GM23338 (cell line): ENCODE measurements at regions not wholly inside any gene's neighbourhood (a gene's known extent, or its start where the extent isn't known, plus 50 kb on each side); places are given as distances from the start of the nearest gene placed in this dataset.
"Not testable (repeated sequence)": the region's sequence is repeated elsewhere in the genome, so short reads cannot be mapped to it uniquely, and the experiment has no call there.

ENCODE experiments used
- ATAC-seq: fragments of 200-7000 bp; cut with Tn5 transposase; 3 replicates; pipeline ENCODE4 v1.9.1; 2020
- DNase-seq: peaks from one replicate; pipeline ENCODE4 v3.0.0-alpha.2; 2015; ENCODE audit warnings: low spot score
- H2AFZ ChIP-seq: fragments of 200-600 bp; sonication (generic); 2 replicates; pipeline ENCODE4 v1.8.0; 2016; ENCODE audit warnings: antibody characterized with exemption, mild to moderate bottlenecking, moderate library complexity
- H3F3A ChIP-seq: fragments of 200-600 bp; sonication (generic); replicated peaks from 2 replicates; pipeline ENCODE4 v1.8.0; 2017; ENCODE audit warnings: antibody characterized with exemption, mixed run types, low read depth
- H3K27ac ChIP-seq: fragments of 200-600 bp; sonication (generic); 2 replicates; pipeline ENCODE4 v1.6.1; 2016; ENCODE audit warnings: low read depth
- H3K27me3 ChIP-seq: fragments of 200-600 bp; sonication (generic); 2 replicates; pipeline ENCODE4 v1.8.0; 2016; ENCODE audit warnings: mild to moderate bottlenecking, mixed run types, moderate library complexity; ENCODE audit not compliant: insufficient read depth
- H3K36me3 ChIP-seq: fragments of 200-600 bp; sonication (generic); 2 replicates; pipeline ENCODE4 v1.8.0; 2016; ENCODE audit warnings: mild to moderate bottlenecking; ENCODE audit not compliant: insufficient read depth
- H3K4me1 ChIP-seq: fragments of 200-600 bp; sonication (generic); 2 replicates; pipeline ENCODE4 v1.8.0; 2016; ENCODE audit warnings: mild to moderate bottlenecking, moderate library complexity; ENCODE audit not compliant: insufficient read depth
- H3K4me2 ChIP-seq: fragments of 200-600 bp; sonication (generic); 2 replicates; pipeline ENCODE4 v1.7.1; 2017; ENCODE audit warnings: mixed run types
- H3K4me3 ChIP-seq: fragments of 200-600 bp; sonication (generic); 2 replicates; pipeline ENCODE4 v1.6.1; 2016; ENCODE audit warnings: mixed run types
- H3K79me2 ChIP-seq: fragments of 200-600 bp; sonication (generic); replicated peaks from 2 replicates; pipeline ENCODE4 v1.8.0; 2017; ENCODE audit warnings: mild to moderate bottlenecking; ENCODE audit not compliant: insufficient read depth
- H3K9me2 ChIP-seq: fragments of 200-600 bp; sonication (generic); 2 replicates; pipeline ENCODE4 v1.8.0; 2017; ENCODE audit not compliant: insufficient read depth
- H4K20me1 ChIP-seq: fragments of 200-600 bp; sonication (generic); replicated peaks from 2 replicates; pipeline ENCODE4 v1.8.0; 2017; ENCODE audit warnings: mild to moderate bottlenecking; ENCODE audit not compliant: insufficient read depth
- H3K27ac Mint-ChIP-seq: 2 replicates; pipeline ENCODE4 v1.8.0; 2020; ENCODE audit warnings: inconsistent platforms, mild to moderate bottlenecking, moderate library complexity, mixed read lengths
- H3K27me3 Mint-ChIP-seq: 3 replicates; pipeline ENCODE4 v1.8.0; 2022; ENCODE audit warnings: low read depth, mild to moderate bottlenecking, moderate library complexity, mixed read lengths, inconsistent platforms; ENCODE audit not compliant: insufficient read depth, poor library complexity
- H3K36me3 Mint-ChIP-seq: 3 replicates; pipeline ENCODE4 v1.8.0; 2021; ENCODE audit warnings: low read depth, mild to moderate bottlenecking, inconsistent platforms, moderate library complexity, mixed read lengths
- H3K4me1 Mint-ChIP-seq: 3 replicates; pipeline ENCODE4 v1.8.0; 2020; ENCODE audit warnings: mild to moderate bottlenecking, inconsistent platforms, mixed read lengths
- H3K4me3 Mint-ChIP-seq: 3 replicates; pipeline ENCODE4 v1.8.0; 2021; ENCODE audit warnings: moderate library complexity, mild to moderate bottlenecking, inconsistent platforms, mixed read lengths
- H3K9me3 Mint-ChIP-seq: 3 replicates; pipeline ENCODE4 v1.8.0; 2020; ENCODE audit warnings: moderate library complexity, mild to moderate bottlenecking, inconsistent platforms, mixed read lengths
- CTCF ChIP-seq, 2 experiments: fragments of 200-600 bp in 1 of 2; sonication (generic) in 1 of 2; conservative IDR thresholded peaks; 2 replicates each; pipeline versions ENCODE4 v1.5.1 to v1.6.1; 2016 to 2017; ENCODE audit warnings: antibody characterized with exemption in 2 of 2, low read depth in 2 of 2, mild to moderate bottlenecking in 2 of 2, moderate library complexity in 1 of 2
- ZNF462 ChIP-seq: fragments of 250-450 bp; sonication (Bioruptor Pico); IDR thresholded peaks from 2 replicates; pipeline ENCODE4 v1.5.0; 2020; ENCODE audit warnings: mild to moderate bottlenecking, moderate library complexity

- TF ChIP-seq CTCF (conservative IDR thresholded peaks at IDR 0.05; ENCODE audit: low read depth in 2 of 2) (no peak), ZNF462 (CRISPR knock-in tag) (no peak)
These were observed 301.9 kb upstream of the USP24 start (continued) for GRCh38 chr1:55517036-55517435.

GRCh38 chr1:55514571-55514970 lies 299.4 kb upstream of the USP24 start:
- not testable (repeated sequence) for H4K20me1 ChIP-seq, H3K4me3 Mint-ChIP-seq, H3K4me3 ChIP-seq, H3K36me3 ChIP-seq, H3K27ac ChIP-seq, H3K4me1 Mint-ChIP-seq, H2AFZ ChIP-seq, H3K27ac Mint-ChIP-seq, H3K9me3 Mint-ChIP-seq, DNase-seq, H3F3A ChIP-seq, H3K4me1 ChIP-seq, ATAC-seq, H3K27me3 Mint-ChIP-seq, H3K27me3 ChIP-seq, H3K4me2 ChIP-seq, H3K36me3 Mint-ChIP-seq, H3K79me2 ChIP-seq
- 0 out of 2 replicates have a peak, but pooled peaks cover 11% of the 10 kb centered on the region for H3K9me2 ChIP-seq

- Histone ChIP-seq H3K36me3 (no peaks in the 10 kb centered on the region), H3K4me3 (no peak overlapping the region), H3K79me2 (no peaks in the 10 kb centered on the region), H3F3A (no peaks in the 10 kb centered on the region), H3K27me3 (no peaks in the 10 kb centered on the region), H3K27ac (no peak overlapping the region), H3K4me1 (no peaks in the 10 kb centered on the region), H3K4me2 (no peak overlapping the region), H2AFZ (no peak overlapping the region), H3K9me2 (no peaks in the 10 kb centered on the region), H4K20me1 (no peaks in the 10 kb centered on the region)
- Mint-ChIP-seq H3K27me3 (peaks cover 2% of the 10 kb centered on the region), H3K27ac (no peak overlapping the region), H3K9me3 (no peaks in the 10 kb centered on the region; the same call in 2 of the 3 replicates), H3K4me3 (no peak overlapping the region), H3K4me1 (no peaks in the 10 kb centered on the region), H3K36me3 (no peaks in the 10 kb centered on the region)
- no peak for ATAC-seq
- DNase-seq = no peak
- no peak for TF ChIP-seq ZNF462 (CRISPR knock-in tag)
These were observed 297.3 kb upstream of the USP24 start for GRCh38 chr1:55512466-55512865.
